OCI-LY7 (cell line): ENCODE measurements at regions not wholly inside any gene's neighbourhood (a gene's known extent, or its start where the extent isn't known, plus 50 kb on each side); places are given as distances from the start of the nearest gene placed in this dataset.

Experiments
- EZH2phosphoT487 ChIP-seq: fragments of 200-600 bp; sonication (generic); IDR thresholded peaks from 2 replicates; pipeline ENCODE4 v1.6.1; 2018; ENCODE audit warnings: low read depth, borderline replicate concordance, mild to moderate bottlenecking, mixed run types, antibody characterized with exemption, low read length, moderate library complexity, mixed read lengths
- TF ChIP-seq, protein P1 (sequence below): fragments of 200-600 bp; sonication (generic); conservative IDR thresholded peaks from 2 replicates; pipeline ENCODE4 v1.5.1; 2014; ENCODE audit warnings: mild to moderate bottlenecking, antibody characterized with exemption, low read length, moderate library complexity, mixed read lengths

DNA sequence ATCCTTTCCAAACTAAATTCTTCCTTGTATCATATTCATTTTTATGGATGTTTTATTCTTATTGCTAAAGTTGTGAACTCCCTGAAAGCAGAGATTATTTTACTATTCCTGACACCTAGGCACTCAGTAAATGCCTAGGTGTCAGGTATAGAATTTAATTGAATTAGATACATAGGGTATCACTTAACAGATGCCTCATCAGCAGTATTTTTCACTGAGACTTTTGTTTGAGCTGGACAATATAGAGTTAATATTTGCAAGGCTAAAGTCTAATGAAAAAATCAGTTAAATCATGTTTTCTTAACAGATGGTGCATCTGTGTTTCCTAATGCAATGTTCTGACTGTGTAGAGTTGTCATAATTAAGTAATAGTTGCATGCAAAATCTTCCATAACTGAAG lies 182.7 kb downstream of the DERA start:
- TF ChIP-seq, protein P1, sequence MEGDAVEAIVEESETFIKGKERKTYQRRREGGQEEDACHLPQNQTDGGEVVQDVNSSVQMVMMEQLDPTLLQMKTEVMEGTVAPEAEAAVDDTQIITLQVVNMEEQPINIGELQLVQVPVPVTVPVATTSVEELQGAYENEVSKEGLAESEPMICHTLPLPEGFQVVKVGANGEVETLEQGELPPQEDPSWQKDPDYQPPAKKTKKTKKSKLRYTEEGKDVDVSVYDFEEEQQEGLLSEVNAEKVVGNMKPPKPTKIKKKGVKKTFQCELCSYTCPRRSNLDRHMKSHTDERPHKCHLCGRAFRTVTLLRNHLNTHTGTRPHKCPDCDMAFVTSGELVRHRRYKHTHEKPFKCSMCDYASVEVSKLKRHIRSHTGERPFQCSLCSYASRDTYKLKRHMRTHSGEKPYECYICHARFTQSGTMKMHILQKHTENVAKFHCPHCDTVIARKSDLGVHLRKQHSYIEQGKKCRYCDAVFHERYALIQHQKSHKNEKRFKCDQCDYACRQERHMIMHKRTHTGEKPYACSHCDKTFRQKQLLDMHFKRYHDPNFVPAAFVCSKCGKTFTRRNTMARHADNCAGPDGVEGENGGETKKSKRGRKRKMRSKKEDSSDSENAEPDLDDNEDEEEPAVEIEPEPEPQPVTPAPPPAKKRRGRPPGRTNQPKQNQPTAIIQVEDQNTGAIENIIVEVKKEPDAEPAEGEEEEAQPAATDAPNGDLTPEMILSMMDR = no peak
- TF ChIP-seq EZH2phosphoT487 = no peak
